GM12878 (cell line): ENCODE measurements at regions not wholly inside any gene's neighbourhood (a gene's known extent, or its start where the extent isn't known, plus 50 kb on each side); places are given as distances from the start of the nearest gene placed in this dataset.

Source experiments
- ATAC-seq: fragments of 200-7000 bp; cut with Tn5 transposase; 3 replicates; pipeline ENCODE4 v1.9.1; 2020; ENCODE audit warnings: mild to moderate bottlenecking, moderate library complexity
- BruUV-seq: library from RNA; stranded (reverse); fragments of 400-500 nt; replicated peaks from 2 replicates; lab custom pipeline; 2021; lab: Mats Ljungman, UMichigan
- CTCF ChIA-PET: fragments of 300-600 bp; sonication (Branson Sonifier 250); formaldehyde crosslinking; extraction: SDS; loops from one replicate; lab custom pipeline; 2021; ENCODE audit warnings: inconsistent platforms; lab: Yijun Ruan, JAX
- POLR2A ChIA-PET: fragments of 350-600 bp; formaldehyde crosslinking; extraction: SDS; loops from one replicate; lab custom pipeline; 2021; ENCODE audit warnings: inconsistent platforms; lab: Charles Lee
- RAD21 ChIA-PET: fragments of 300-600 bp; sonication (Branson Sonifier 250); formaldehyde crosslinking; loops from one replicate; lab custom pipeline; 2023; ENCODE audit warnings: antibody characterized with exemption; ENCODE audit not compliant: unreplicated experiment; lab: Charles Lee
- SMC1A ChIA-PET: fragments of 300-600 bp; sonication (Branson Sonifier 250); formaldehyde crosslinking; loops from one replicate; lab custom pipeline; 2023; ENCODE audit not compliant: unreplicated experiment, uncharacterized antibody; lab: Charles Lee
- DNase-seq: peaks from one replicate; pipeline ENCODE4 v3.0.0-alpha.2; 2011; ENCODE audit warnings: low read depth, low spot score
- FAIRE-seq: peaks from 3 replicates; lab custom pipeline; 2011; peaks lifted over from hg19 to GRCh38; lab: Jason Lieb, UNC
- H2AFZ ChIP-seq: 2 replicates; pipeline ENCODE4 v1.6.0; 2011; ENCODE audit warnings: low read depth, low read length, control low read depth; ENCODE audit not compliant: control insufficient read depth
- H3K27ac ChIP-seq: 2 replicates; pipeline ENCODE4 v1.5.1; 2011; ENCODE audit warnings: control low read depth; ENCODE audit not compliant: control insufficient read depth, insufficient read depth
- H3K27me3 ChIP-seq, 2 experiments: replicated peaks in 1 of 2; 2 replicates each; pipeline versions ENCODE4 v1.6.0 to v1.6.1; 2011; ENCODE audit warnings: low read length in 1 of 2; ENCODE audit not compliant: control insufficient read depth in 2 of 2, insufficient read depth in 2 of 2
- H3K36me3 ChIP-seq, 2 experiments: 2 replicates each; pipeline ENCODE4 v1.5.1; 2011; ENCODE audit warnings: low read length in 1 of 2; ENCODE audit not compliant: control insufficient read depth in 2 of 2, insufficient read depth in 2 of 2
- H3K4me1 ChIP-seq: 2 replicates; pipeline ENCODE4 v1.6.1; 2011; ENCODE audit warnings: mild to moderate bottlenecking, low read length, moderate library complexity, mixed read lengths; ENCODE audit not compliant: control insufficient read depth, insufficient read depth
- H3K4me2 ChIP-seq: 2 replicates; pipeline ENCODE4 v1.6.0; 2011; ENCODE audit warnings: control low read depth; ENCODE audit not compliant: control insufficient read depth, insufficient read depth
- H3K4me3 ChIP-seq: fragments of 200-600 bp; sonication (generic); 2 replicates; pipeline ENCODE4 v1.5.1; 2016
- H3K79me2 ChIP-seq: 2 replicates; pipeline ENCODE4 v1.6.0; 2011; ENCODE audit warnings: low read length; ENCODE audit not compliant: control insufficient read depth, insufficient read depth
- H3K9ac ChIP-seq: 2 replicates; pipeline ENCODE4 v1.8.0; 2011; ENCODE audit warnings: low read length, control low read depth, mixed read lengths; ENCODE audit not compliant: control insufficient read depth, insufficient read depth
- H3K9me3 ChIP-seq: replicated peaks from 3 replicates; pipeline ENCODE4 v1.5.1; 2011; ENCODE audit warnings: mild to moderate bottlenecking, low read length; ENCODE audit not compliant: control insufficient read depth, insufficient read depth
- H4K20me1 ChIP-seq: 2 replicates; pipeline ENCODE4 v1.6.0; 2011; ENCODE audit not compliant: control insufficient read depth, insufficient read depth
- CBX5 ChIP-seq: sonication (generic); IDR thresholded peaks from 2 replicates; pipeline ENCODE4 v1.6.1; 2016; ENCODE audit warnings: low read depth, moderate library complexity, mild to moderate bottlenecking, inconsistent platforms
- CEBPB ChIP-seq, 2 experiments: fragments of 150-350 bp in 1 of 2; IDR thresholded peaks; 2 replicates each; pipeline ENCODE4 v1.6.1; 2012 to 2014; ENCODE audit warnings: low read depth in 2 of 2, low read length in 2 of 2, borderline replicate concordance in 1 of 2, inconsistent platforms in 1 of 2
- DPF2 ChIP-seq: fragments of 450-650 bp; IDR thresholded peaks from 2 replicates; pipeline ENCODE4 v1.6.1; 2017; ENCODE audit warnings: mild to moderate bottlenecking
- EZH2 ChIP-seq: IDR thresholded peaks from 2 replicates; pipeline ENCODE4 v1.6.1; 2012; ENCODE audit warnings: low read depth, mild to moderate bottlenecking, control low read depth, inconsistent platforms, low read length, borderline replicate concordance; ENCODE audit not compliant: control insufficient read depth
- FOXK2 ChIP-seq: fragments of 450-650 bp; IDR thresholded peaks from 2 replicates; pipeline ENCODE4 v1.6.1; 2017; ENCODE audit warnings: mild to moderate bottlenecking, moderate library complexity
- JUND ChIP-seq: IDR thresholded peaks from 2 replicates; pipeline ENCODE4 v1.6.1; 2012; ENCODE audit warnings: low read depth, mild to moderate bottlenecking, low read length, improper control_type of control experiment, moderate library complexity
- LARP7 ChIP-seq: fragments of 450-650 bp; IDR thresholded peaks from 2 replicates; pipeline ENCODE4 v1.6.1; 2017; ENCODE audit warnings: mild to moderate bottlenecking
- MEF2B ChIP-seq: fragments of 450-650 bp; IDR thresholded peaks from 2 replicates; pipeline ENCODE4 v1.6.1; 2018; ENCODE audit warnings: mild to moderate bottlenecking, moderate library complexity; ENCODE audit not compliant: partially characterized antibody, poor library complexity, severe bottlenecking
- NR2C2 ChIP-seq: IDR thresholded peaks from 2 replicates; pipeline ENCODE4 v1.6.1; 2011; ENCODE audit warnings: borderline replicate concordance, low read depth; ENCODE audit not compliant: control insufficient read depth, insufficient read length
- PAX5 ChIP-seq: IDR thresholded peaks from 2 replicates; pipeline ENCODE4 v1.6.1; 2011; ENCODE audit warnings: low read depth, low read length, borderline replicate concordance
- RBBP5 ChIP-seq: fragments of 200-600 bp; sonication (generic); conservative IDR thresholded peaks from 2 replicates; pipeline ENCODE4 v1.6.1; 2016
- RELA ChIP-seq: fragments of 450-650 bp; IDR thresholded peaks from 2 replicates; pipeline ENCODE4 v1.8.0; 2014; ENCODE audit warnings: borderline replicate concordance; ENCODE audit not compliant: partially characterized antibody
- SIX5 ChIP-seq: IDR thresholded peaks from 2 replicates; pipeline ENCODE4 v1.6.1; 2011; ENCODE audit warnings: mild to moderate bottlenecking, low read depth, low read length, moderate library complexity; ENCODE audit not compliant: severe bottlenecking
- STAT3 ChIP-seq: IDR thresholded peaks from 2 replicates; pipeline ENCODE4 v1.6.1; 2011; ENCODE audit warnings: low read depth, low read length, improper control_type of control experiment
- TCF3 ChIP-seq: IDR thresholded peaks from 2 replicates; pipeline ENCODE4 v1.6.1; 2012; ENCODE audit warnings: low read depth, mild to moderate bottlenecking, low read length, borderline replicate concordance; ENCODE audit not compliant: insufficient read depth
- TCF7 ChIP-seq: IDR thresholded peaks from 2 replicates; pipeline ENCODE4 v1.6.1; 2014; ENCODE audit warnings: antibody characterized with exemption, borderline replicate concordance
- ZZZ3 ChIP-seq: IDR thresholded peaks from 2 replicates; pipeline ENCODE4 v1.6.1; 2011; ENCODE audit warnings: low read depth; ENCODE audit not compliant: control insufficient read depth, insufficient read length
- WGBS: methylation state at CpG from one replicate; pipeline ENCODE4 v1.1.6; 2016; ENCODE audit warnings: low lambda C conversion rate; ENCODE audit not compliant: insufficient replicate concordance, insufficient coverage; ENCODE audit errors: missing lambda C conversion rate; 5-methylcytosine and 5-hydroxymethylcytosine counted together
- in situ Hi-C: fragments of 300-500 bp; cut with MboI; formaldehyde crosslinking; loops from 9 replicates; pipeline ENCODE4 v1.14.3; 2018; ENCODE audit warnings: mixed read lengths
- intact Hi-C: fragments of 100-400 bp; cut with micrococcal nuclease; formaldehyde crosslinking; loops from one replicate; pipeline ENCODE4 v1.14.2; 2022; ENCODE audit not compliant: unreplicated experiment
- TF ChIP-seq, protein P1 (sequence below): IDR thresholded peaks from 2 replicates; pipeline ENCODE4 v1.6.1; 2011; ENCODE audit warnings: low read depth, low read length, improper control_type of control experiment, borderline replicate concordance
- TF ChIP-seq, protein P2 (sequence below): fragments of 150-350 bp; IDR thresholded peaks from 2 replicates; pipeline ENCODE4 v1.6.1; 2016; ENCODE audit warnings: low read depth, low read length

DNA sequence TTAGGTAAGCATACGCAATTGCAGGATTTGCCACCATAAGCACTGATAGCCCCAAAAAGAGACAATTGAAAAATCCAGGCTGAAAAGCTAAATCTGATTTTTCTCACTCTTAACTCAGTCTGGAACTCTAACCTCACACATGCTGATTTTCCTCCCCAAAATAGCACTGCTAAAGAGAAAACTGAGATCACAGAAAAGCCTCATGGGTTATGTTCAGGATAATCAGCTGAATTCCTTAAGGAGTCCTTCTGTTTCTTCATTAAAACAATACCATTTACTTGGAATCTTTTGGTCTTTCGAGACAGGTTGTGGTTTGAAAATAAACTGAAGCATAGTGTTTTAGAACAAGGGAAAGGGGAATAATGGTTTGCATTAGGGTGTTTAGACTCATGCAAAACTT, 144.3 kb upstream of the LRRN1 start:
- no peak overlapping the region for H3K9ac ChIP-seq
- 30% methylated on average over 2 of the region's 2 CpGs for WGBS
- H3K9me3 ChIP-seq = no peaks in the 10 kb centered on the region
- ChIA-PET CTCF (interaction anchor here (1.8 kb wide), 1 partner anchor 344 kb away, joined by 4 read pairs; no protein-coding TSS in a partner anchor), RAD21 (no interaction called here), POLR2A (no interaction called here), SMC1A (no interaction called here)
- H3K4me3 ChIP-seq = no peak overlapping the region
- in situ Hi-C loops (no loop called here), intact Hi-C loops (no loop called here)
- ATAC-seq = no peak
- H3K27ac ChIP-seq = no peak overlapping the region
- no TSS peak for BruUV-seq
- no peak overlapping the region for H3K4me2 ChIP-seq
- no peak for DNase-seq
- no peaks in the 10 kb centered on the region for H3K4me1 ChIP-seq
- no peaks in the 10 kb centered on the region for H3K36me3 ChIP-seq
- no peaks in the 10 kb centered on the region for H3K79me2 ChIP-seq
- no peaks in the 10 kb centered on the region for H4K20me1 ChIP-seq
- H3K27me3 ChIP-seq = no peaks in the 10 kb centered on the region
- H2AFZ ChIP-seq = no peak overlapping the region
- no peak for FAIRE-seq
- TF ChIP-seq PAX5 = no peak
- no peak for TF ChIP-seq TCF7
- no peak for TF ChIP-seq JUND
- no peak for TF ChIP-seq TCF3
- TF ChIP-seq SIX5 = no peak
- TF ChIP-seq DPF2 = no peak
- no peak for TF ChIP-seq CBX5
- TF ChIP-seq, protein P1, sequence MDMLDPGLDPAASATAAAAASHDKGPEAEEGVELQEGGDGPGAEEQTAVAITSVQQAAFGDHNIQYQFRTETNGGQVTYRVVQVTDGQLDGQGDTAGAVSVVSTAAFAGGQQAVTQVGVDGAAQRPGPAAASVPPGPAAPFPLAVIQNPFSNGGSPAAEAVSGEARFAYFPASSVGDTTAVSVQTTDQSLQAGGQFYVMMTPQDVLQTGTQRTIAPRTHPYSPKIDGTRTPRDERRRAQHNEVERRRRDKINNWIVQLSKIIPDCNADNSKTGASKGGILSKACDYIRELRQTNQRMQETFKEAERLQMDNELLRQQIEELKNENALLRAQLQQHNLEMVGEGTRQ = no peak
- TF ChIP-seq LARP7 = no peak
- no peak for TF ChIP-seq EZH2
- no peak for TF ChIP-seq STAT3
- TF ChIP-seq MEF2B = no peak
- no peak for TF ChIP-seq NR2C2
- TF ChIP-seq, protein P2, sequence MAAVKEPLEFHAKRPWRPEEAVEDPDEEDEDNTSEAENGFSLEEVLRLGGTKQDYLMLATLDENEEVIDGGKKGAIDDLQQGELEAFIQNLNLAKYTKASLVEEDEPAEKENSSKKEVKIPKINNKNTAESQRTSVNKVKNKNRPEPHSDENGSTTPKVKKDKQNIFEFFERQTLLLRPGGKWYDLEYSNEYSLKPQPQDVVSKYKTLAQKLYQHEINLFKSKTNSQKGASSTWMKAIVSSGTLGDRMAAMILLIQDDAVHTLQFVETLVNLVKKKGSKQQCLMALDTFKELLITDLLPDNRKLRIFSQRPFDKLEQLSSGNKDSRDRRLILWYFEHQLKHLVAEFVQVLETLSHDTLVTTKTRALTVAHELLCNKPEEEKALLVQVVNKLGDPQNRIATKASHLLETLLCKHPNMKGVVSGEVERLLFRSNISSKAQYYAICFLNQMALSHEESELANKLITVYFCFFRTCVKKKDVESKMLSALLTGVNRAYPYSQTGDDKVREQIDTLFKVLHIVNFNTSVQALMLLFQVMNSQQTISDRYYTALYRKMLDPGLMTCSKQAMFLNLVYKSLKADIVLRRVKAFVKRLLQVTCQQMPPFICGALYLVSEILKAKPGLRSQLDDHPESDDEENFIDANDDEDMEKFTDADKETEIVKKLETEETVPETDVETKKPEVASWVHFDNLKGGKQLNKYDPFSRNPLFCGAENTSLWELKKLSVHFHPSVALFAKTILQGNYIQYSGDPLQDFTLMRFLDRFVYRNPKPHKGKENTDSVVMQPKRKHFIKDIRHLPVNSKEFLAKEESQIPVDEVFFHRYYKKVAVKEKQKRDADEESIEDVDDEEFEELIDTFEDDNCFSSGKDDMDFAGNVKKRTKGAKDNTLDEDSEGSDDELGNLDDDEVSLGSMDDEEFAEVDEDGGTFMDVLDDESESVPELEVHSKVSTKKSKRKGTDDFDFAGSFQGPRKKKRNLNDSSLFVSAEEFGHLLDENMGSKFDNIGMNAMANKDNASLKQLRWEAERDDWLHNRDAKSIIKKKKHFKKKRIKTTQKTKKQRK = no peak
- no peak for TF ChIP-seq RBBP5
- no peak for TF ChIP-seq RELA
- no peak for TF ChIP-seq ZZZ3
- no peak for TF ChIP-seq FOXK2
- TF ChIP-seq CEBPB (IDR thresholded peaks at IDR 0.05; ENCODE audit: borderline replicate concordance in 1 of 2, low read depth in 2 of 2, low read length in 2 of 2) = no peak
